DMS153 (cell line): ENCODE measurements at regions not wholly inside any gene's neighbourhood (a gene's known extent, or its start where the extent isn't known, plus 50 kb on each side); places are given as distances from the start of the nearest gene placed in this dataset.
A peak's percentile ranks its signal among the peaks of the same experiment; 100 is the strongest.
"Not testable (repeated sequence)": the region's sequence is repeated elsewhere in the genome, so short reads cannot be mapped to it uniquely, and the experiment has no call there.

ENCODE experiments used
- DNase-seq: peaks from one replicate; lab custom pipeline; 2025; lab: John Stamatoyannopoulos, UW

DNA sequence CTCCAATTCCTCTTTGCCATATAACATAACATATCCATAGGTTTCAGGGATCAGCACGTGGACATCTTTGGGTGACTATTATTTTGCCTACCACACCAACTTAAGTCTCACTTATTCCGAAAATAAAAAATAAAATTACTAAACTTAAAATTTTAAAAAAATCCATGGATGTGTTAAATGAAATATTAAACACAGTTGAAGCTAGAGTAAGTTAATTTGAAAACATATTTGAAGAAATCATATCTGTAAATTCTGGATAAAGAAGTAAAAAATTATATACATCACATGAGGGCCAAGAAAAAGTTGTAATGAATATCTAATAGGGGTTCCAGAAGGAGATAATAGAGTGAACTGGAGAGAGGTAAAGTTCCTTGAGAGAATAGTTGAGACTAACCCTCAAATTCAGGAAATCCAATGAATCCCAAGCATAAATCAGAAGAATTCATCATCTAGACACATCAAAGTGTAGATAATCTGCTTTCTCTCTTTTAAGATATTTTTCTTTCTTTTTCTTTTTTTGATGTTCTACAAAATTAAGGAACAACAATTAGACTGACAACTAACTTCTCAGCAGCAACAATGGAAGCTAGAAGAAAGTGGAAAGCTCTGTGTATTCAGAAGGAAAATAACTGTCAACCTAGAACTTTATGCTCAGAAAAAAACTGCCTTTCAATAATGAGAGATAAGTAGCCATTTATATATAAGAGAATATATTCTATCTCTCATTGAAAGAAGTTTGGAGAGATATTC, 147.4 kb downstream of the ABHD5 start:
- no peak for DNase-seq

DNA sequence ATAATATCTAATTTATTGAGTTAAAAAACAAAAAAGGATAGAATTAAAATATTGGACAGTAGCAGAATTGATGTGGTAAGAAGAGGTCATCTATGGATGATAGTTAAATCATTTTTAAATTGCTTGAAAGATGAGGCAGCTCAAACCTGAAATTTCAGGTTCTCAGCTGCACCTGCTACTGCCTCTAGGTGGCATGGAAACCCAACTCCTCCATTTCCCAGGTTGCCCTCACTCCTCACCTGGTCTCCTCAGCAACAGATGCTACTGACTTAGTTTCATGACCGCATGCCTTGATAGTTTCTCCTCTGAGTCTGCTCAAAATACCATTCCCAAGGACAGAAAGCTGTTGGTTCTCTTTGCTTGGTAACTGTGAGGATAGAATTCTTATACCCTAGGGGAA, 148.1 kb downstream of the ABHD5 start:
- DNase-seq: no peak

DNA sequence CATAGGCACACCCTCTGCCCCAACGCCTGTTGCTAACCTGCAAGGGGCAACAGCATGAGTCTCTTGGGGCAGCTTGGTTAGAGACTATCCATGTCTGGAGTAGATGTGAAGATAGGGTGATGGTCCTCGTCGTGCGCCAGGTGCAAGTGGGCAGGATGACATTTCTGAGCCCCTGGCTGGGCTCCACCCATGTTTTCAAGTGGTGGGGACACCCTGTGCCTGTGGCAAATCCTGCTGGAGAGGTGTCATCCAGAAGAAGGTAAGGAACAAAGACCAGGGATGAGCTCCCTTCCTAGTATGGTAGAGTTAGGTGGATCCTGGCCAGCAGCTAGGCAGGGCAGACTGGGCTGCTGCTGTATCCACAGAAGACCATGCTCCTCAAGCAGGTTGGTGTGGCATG, 152.6 kb downstream of the ABHD5 start:
- no peak for DNase-seq

DNA sequence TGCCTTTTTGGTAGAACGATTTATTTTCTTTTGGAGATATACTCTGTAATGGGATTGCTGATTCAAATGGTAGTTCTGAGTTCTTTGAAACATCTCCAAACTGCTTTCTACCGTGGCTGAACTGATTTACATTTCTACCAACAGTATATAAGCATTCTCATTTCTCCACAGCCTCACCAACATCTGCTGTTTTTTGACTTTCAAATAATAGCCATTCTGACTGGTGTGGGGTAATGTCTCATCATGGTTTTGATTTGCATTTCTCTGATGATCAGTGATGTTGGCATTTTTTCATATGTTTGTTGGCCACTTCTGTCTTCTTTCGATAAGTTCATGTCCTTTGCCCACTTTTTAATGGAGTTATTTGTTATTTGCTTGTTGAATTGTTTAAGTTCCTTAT, 154.0 kb downstream of the ABHD5 start:
- DNase-seq: no peak

DNA sequence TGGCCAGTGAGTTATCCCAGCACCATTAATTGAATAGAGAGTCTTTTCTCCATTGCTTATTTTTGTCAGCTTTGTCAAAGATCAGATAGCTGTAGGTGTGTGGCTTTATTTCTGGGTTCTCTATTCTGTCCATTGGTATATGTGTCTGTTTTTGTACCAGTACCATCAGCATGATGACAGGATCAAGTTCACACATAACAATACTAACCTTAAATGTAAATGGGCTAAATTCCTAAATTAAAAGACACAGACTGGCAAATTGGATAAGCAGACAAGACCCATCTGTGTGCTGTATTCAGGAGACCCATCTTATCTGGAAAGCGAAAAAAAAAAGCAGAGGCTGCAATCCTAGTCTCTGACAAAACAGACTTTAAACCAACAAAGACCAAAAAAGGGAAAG, 154.8 kb downstream of the ABHD5 start:
- not testable (repeated sequence) for DNase-seq

DNA sequence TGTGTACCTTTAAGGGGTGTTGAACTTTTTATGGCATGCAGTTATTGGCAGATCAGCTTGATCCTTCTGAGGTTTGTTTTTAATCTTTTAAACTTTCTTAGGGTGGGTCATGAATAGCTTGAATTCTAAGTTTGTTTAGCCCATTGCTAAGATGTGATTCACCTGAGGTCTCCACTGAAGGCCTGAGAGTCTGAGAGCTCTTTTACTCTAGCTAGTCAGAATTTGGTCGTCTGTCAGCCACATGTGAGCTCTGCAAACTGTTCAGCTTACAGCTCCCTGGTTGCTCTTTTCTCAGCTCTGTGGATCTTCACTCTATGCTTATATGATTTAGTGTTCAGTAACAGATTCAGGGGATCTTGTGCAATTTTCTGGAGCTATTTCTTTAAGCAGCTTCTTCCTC, 161.3 kb downstream of the ABHD5 start:
- DNase-seq: no peak

DNA sequence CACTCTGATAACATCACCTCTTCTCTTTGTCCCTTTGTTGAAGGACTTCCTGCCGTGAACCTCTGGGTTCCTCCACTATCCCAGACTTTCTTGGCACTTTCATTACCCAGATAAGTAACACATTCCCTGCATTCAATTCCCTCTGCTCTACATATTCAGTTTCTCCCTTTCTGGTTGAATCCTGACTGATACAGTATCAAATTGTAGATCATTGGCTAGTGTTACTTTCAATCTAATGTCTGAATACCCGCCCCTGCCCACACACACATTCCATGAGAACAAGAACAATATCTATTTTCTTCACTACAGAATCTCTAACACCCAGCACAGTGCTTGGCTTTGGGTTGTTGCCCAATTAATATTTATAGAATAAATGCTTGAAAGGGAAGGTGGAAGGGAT, 163.5 kb downstream of the ABHD5 start:
- DNase-seq: no peak

DNA sequence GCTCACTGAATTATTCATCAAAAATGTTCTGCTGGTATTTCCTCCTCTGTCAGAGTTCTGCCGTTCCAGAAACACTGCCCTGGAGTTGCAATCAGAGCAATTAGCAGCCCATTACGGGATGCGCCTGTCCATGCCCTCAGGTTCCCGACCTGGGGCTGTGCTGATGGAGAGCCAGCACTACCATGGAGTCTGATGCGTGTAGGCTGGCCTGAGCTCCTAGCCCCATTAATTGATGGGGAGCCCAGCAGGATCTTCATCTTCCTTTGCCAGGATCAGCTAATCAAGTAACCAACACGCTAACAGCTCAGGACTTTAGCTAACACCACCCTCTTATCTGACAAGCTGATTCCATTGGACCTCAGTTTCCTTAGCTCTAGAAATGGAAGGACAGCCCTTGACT, 164.2 kb downstream of the ABHD5 start:
- no peak for DNase-seq

DNA sequence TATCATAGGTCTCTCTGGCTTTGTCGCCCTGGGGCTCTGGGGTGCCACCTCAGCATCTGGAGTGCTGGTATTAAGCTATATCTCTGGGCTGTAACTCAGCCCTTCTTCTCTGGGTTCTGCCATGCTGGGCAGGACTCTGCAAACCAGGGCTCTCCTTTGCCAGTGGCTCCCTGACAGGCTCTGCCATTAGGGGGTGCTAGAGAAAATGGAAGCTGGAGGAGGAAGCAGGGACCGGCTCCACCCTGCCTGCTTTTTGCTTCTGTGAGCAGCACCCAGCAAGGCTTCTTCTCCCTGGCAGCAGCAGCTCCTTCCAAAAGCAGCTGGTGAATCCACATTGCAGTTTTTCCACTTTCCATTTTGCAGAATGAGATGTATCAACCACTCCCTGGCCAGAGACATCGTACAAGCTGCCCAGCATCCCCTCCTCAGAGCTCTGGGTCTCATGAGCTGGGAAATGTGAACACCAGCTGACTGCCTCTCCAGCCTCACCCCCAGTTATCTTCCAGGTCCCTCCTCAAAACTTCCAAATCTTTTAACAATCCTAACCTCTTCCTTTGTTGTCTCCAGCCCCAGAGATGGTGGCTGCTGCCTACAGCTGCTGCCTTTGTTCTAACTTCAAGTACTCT, 165.0 kb downstream of the ABHD5 start:
- DNase-seq: peak; percentile 34

DNA sequence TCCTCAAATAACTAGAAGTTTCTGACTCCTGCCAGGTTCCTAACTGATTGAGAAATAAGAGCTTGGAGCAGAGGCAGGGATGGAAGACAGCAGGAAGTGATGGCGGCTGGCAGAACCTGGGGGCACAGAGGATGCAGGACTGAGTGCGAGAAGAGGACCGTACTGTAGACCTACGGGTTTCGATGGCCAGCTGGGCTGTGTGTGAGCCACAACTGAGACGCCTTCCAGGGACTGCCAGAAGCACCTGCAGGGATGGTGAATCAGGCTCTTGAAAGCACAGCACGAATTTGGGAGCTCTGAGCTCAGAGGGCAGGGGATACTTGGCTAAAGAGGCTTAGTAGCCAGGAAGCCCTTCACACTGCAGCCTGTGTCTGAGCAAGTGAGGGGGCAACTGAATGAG, 165.6 kb downstream of the ABHD5 start:
- DNase-seq: no peak

DNA sequence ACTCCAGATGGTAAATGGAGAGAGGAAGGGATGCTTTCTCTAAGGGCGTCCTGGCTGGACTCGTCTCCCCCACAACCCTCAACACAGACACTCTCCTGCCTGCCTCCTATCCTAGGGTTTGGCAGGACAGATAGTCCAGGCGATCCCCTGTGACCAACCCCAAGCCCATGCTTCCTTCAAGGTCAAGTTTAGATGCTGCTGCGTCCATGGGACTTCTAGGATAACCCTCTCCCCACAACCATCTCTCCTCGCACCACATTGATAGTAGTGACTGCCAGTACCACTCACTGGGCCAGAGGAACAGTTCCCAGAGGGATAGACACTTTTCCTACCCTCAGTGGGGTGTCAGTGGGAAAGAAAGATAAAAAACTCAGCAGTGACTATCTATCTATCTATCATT, 166.0 kb downstream of the ABHD5 start:
- DNase-seq: no peak

DNA sequence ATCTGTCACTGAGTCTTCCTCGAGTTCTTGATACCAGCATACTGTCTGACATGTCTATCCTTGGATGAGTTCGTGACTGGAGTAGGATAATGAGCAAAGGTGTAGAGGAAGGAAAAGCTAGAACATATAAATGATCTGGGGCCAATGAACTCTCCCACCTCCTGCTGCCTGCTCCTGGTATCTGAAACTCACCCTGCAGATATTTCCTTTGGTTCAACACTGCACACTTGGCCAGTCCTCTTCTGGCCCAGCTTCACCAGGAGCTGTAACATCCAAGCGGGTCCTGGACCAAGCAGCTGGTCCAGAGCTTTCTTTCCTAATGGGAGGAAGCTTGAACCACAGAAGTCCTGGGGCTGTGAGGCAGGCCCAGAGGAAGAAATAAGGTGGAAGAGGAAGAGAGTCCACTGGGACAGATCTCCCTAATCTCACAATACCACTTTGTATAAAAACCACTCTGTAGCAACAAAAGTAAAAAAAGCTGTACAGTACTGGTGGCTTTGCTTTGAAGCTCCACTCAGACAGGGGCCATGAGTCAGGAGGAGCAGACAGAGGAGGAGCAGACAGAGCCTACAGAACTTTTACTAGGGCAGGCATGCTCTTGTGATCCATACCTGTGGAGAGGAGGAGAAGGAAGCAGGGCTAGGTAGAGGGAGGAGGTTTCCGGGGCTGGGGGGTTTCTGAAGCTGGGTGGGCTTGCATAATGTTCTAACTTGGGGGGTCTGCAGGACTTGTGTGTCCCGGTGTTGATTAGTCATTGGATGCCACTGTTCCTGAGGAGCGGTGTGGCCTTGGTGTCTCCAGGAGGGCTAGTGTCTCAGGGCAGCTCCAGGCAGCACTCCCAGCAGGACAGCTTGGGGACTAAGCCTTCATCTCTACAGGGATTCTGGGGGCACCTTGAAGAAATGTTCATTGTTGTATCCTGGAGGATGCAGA, 166.9 kb downstream of the ABHD5 start:
- DNase-seq: no peak

DNA sequence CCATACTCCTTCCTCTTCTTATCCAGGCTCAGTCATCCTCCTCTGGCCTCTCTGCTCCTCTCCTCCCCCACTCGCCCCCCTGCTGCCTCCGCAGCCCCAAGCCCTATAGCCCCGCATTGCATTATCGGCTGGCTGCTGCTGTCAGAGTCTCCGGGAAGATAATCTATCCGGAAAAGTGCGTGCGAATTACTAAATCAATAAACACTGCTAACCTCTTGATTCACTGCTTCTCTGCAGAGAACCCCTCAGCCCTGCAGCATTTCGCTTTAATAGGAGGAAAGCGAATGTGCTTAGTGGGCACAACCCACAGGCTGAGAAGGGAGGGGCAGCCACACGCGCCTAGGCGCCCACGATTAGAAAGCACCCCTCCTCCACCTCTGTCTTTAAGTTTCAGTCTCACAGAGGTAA, 167.6 kb downstream of the ABHD5 start:
- no peak for DNase-seq

DNA sequence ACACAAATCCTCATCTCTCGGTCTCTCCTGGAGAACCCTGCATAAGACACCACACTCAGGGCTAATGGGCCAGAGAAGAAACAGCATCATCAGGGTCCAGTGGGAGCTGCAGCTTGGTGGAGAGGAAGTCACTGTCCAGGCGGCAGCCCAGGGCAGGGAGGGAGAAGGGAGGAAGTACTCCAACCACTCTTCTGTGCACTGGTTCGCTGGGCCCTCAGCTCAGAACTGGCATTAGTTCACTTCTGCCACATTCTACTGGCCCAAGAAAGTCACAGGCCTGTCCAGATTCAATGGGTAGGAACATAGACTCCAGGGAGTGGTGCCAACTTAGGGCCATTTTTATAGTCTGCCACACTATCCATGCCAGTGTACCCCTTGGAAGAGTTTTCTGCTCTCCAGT, 169.0 kb downstream of the ABHD5 start:
- no peak for DNase-seq

DNA sequence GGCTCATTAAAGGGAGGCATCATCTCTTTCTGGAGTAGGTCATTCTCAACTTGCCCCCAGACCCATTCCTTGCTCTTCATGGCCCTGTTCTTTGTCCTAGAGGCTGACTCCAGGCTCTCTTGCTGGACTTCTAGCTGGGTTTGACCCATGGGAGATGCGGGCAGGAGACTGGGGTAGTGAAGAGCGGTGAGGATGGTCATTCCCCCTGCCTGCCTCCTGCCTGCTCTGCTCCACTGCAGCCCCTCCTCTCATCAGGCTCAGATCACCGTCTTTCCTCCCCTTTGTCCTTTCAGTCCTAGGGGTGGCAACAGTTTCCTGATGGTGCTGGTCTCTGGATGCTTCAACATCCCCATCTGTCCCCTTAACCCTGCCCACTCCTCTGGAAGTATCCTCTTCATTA, 170.9 kb downstream of the ABHD5 start:
- no peak for DNase-seq

DNA sequence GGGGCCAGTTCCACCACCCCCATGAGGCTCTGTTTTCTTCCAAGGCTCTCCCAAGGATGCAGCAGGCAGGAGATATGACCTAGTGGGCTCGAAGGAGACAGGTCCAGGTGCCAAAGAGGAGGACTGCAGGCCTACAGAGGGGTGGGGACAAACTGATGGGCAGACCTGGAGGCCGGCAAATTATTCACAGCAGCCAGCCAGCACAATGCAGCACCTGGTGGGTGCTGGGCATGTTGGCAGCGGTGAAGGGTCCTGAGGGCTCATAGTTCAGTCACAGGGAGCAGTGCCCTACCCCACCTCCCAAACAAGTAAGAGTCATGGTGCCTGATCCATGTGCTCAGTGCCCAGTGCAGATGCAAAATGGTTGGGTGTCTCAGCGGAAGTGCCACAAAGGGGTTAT, 171.7 kb downstream of the ABHD5 start:
- DNase-seq: no peak

DNA sequence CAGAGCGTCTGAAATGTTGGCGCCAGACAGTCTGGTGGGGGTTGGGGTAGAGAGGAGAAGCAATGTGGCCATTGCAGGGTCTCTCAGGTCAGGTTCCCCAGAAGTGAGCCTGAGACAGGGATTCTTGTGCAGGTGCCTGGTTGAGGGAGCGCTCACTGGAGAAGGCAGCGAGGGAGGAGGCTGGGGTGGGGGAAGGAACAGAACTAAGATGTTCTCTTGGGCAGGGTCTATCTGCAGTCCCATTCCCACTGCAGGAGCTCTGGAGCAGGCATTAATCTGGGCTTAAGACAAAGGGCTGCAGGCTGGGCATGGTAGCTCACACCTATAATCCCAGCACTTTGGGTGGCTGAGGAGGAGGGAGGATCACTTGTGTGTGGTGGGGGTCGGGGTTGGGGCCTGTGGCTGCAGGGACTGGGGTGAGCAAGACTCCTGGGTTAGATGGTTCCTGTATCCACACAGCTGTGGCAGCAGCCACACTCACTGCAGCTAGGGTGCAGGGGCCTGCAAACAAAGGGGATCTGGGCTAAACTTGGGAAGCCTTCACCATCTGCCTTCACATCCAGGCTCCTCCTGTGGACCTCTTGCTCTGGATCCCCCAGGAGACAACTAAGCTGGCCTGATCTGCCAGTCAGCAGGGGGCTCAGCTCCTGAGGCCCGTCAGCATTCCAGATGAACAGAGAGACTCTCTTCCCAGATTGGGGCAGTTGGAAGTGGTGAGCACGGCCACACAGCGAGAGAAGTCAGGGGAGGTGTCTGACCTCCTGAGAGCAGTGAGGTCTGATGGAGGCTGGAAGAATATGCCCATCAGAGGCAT, 172.5 kb downstream of the ABHD5 start:
- no peak for DNase-seq

DNA sequence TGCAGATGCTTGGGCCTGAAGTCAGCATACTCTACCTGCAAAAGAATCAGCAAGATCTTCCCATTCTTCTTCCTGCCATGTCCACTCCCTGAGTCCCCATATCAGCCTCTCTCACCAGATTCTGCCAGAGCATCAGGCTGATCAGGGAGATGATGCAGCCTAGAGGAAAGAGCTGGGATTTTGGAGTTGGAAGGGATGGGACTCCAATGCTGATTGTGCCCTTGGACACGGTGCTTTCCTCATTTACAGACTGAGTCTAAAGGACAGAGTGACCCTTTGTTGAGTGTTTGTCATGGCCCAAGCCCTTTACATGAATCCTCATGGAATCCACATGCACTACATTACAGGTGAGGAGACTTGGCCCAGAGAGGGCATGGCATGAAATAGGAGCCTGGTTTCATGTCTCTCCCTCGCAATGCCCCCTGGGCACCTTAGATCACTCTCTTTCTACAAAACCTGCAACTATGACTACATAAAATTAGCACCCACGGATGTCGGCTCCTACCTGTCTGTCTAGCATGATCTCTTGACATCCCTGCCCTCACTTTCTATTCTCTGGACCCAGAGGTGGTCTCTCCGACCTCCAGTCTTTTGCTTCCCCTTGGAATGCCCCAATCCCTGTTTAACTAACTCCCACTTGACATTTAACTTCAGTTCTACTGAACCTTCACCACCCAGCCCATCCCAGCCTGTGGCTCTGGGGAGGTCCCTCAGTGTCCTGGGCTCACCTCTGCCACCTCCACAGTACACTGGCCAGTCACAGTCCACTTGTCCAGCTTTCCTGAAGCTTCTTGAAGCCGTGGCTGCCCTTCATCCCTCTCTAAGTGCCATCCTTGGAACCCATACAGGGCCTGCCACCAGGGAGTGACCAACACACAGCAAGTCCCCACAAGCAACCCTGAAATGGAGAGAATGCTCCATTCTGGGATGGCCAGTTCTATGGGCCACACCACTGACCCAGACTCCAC, 173.5 kb downstream of the ABHD5 start:
- DNase-seq: no peak

DNA sequence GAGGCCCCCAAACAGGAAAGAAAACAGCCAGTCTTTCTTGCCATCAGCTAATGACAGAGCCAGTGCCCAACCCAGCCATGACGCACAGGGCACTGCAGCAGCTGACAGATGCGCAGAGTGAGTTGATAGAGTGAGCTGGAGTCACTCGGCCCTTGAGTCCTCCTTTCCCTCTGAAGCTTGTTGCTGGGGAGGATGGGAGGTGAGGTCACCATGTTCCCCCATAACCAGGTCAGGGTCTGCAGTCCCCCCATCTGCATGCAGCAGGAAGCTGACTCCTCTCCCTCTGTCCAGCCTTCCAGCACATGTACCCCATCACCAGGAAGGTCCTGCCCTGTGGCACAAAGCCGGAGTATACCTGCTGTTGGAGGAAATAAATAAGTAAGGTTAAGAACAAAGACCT, 174.6 kb downstream of the ABHD5 start:
- no peak for DNase-seq

DNA sequence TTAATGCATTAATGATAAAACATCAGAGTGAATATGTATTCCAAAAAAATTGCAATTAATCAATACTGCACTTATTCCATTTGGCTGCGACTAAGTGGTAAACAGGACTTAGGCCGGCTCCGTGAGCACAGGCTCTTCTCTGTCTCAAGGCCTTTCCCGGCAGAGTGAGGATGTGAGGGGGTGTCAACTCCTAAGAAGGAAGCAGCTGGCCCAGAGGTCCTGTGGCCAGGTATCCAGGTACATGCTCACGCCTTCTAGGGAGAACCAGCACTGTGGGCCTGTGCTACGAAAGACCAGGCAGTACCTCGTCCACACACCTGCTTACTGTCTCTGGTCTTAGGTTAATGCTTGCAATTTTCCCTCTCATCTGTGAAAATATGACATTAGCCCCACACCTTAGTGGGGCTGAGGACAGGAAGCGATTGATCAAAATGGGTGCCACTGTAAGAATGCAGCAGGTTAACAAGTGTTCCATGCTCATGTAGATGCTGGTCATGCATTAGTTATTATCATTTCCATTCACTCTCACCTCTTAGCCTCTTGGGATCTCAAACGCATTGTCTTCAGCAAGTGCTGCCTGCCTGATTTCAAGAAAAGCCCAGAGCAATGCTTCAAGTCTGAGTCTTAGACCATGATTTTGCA, 175.3 kb downstream of the ABHD5 start:
- DNase-seq: no peak
